ENCODE measurements at regions not wholly inside any gene's neighbourhood (a gene's known extent, or its start where the extent isn't known, plus 50 kb on each side); places are given as distances from the start of the nearest gene placed in this dataset.
"Not testable (repeated sequence)": the region's sequence is repeated elsewhere in the genome, so short reads cannot be mapped to it uniquely, and the experiment has no call there.

DNA sequence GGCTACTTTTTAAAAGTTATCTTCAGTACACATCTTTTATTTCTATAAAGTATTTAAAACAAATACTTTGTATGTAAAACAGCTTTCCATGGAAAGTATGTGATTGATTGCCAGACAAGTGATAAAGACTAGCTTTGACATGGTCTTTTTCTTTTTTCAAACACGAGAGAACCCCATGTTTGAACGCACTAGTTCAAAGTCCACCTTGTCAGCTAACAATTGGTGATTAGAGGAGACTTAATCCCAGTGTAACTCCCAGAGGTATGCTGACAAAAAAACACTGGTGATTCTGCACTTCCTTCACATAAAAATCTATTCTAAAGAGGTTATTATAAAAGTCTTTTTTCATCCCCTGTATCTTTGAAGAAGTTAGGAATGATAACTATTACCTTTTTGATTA lies 438.1 kb downstream of the GJA1 start:
- DNase-seq (ENCODE audit: low read depth): no peak

- no peak for DNase-seq (ENCODE audit: low read depth)
These were observed 441.3 kb downstream of the GJA1 start for GRCh38 chr6:121876721-121877120.

- peak; percentile 32 for DNase-seq (ENCODE audit: low read depth)
These were observed 443.7 kb downstream of the GJA1 start for GRCh38 chr6:121879149-121879548.

DNA sequence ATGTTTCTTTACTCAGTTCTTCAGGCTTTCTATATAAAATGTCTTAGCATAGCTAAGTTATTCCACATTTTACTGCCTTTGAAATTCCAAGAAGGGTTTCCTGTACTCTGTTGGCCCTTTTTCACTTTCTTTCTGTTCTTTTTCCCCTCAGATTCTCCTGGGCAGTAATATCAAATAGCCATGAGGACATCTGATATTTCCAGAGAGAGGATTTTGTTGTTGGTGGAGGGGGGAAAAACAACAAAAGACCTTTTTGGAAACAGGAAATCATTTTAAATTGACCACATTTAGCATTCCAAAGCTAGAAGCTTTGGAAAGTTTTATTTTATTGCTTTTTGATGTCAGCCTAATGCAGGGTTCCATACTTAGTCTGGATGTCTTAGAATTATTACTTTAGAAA lies 445.4 kb downstream of the GJA1 start:
- no peak for DNase-seq (ENCODE audit: low read depth)

- DNase-seq (ENCODE audit: low read depth): peak; percentile 87
These were observed 446.7 kb downstream of the GJA1 start for GRCh38 chr6:121881974-121882667.

GRCh38 chr6:121884091-121884490 lies 448.6 kb downstream of the GJA1 start:
- no peak for DNase-seq (ENCODE audit: low read depth)

- no peak for DNase-seq (ENCODE audit: low read depth)
These were observed 449.2 kb downstream of the GJA1 start for GRCh38 chr6:121884620-121885019.

- DNase-seq (ENCODE audit: low read depth): no peak
These were observed 450.1 kb downstream of the GJA1 start for GRCh38 chr6:121885399-121886152.

DNA sequence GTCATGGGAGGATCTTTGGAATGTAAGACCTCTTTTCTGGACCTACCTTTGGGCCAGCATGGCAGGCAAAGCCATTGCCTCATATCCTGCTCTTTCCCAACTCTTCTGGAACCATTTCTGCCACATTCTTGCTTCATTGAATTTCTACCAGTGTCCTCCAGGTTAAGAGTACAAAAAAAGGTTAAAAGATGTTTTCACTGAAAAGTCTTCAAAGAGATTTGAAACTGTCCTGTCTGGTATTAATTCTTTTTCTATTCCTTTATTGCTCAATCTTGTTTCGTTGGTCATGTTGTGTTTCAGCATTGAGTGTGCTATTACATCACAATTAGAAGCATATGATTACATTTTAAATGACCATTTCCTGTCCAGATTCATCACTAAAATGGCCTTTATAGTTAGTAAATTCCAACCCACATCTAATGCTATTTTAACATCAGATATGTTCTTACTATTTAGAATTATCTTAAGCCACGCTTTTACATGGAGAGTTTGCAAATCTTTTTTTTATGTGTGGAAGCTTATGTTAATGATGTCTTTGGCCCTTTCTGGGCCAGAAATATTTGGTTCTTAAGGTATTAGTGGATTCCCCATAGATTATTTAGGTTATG lies 450.9 kb downstream of the GJA1 start:
- peak; percentile 13 for DNase-seq (ENCODE audit: low read depth)

GRCh38 chr6:121887724-121888123 lies 452.3 kb downstream of the GJA1 start:
- no peak for DNase-seq (ENCODE audit: low read depth)

DNA sequence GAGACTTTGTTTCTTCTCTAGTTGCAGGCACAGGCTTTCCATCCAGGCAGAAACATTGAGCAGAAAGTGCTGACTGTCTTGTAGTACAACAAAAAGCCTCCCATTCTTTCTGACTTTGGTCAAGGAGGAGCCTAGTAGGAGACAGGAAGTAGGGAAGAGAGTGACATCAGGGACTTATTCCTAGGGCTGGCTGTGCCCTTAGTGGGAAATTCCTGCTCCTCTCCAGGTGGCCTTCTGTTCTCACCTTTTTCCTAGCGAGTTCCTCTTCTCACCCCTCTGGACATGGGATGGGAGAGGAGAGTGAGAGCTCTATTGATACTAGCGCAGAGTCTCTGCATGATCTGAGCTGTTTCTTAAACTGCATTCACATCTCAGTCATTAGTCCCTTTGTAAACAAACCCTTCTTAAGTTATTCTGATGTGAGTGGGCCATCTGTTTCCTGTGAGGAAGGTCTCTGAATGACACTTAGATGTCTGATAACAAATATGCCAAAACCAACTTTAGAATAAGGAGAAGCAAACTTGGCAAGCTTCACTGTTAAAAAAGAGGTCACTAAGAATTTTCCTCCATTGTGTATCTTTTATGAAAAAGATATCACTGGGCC lies 455.0 kb downstream of the GJA1 start:
- no peak for DNase-seq (ENCODE audit: low read depth)

- DNase-seq (ENCODE audit: low read depth): not testable (repeated sequence)
These were observed 460.3 kb downstream of the GJA1 start for GRCh38 chr6:121895731-121896130.

DNA sequence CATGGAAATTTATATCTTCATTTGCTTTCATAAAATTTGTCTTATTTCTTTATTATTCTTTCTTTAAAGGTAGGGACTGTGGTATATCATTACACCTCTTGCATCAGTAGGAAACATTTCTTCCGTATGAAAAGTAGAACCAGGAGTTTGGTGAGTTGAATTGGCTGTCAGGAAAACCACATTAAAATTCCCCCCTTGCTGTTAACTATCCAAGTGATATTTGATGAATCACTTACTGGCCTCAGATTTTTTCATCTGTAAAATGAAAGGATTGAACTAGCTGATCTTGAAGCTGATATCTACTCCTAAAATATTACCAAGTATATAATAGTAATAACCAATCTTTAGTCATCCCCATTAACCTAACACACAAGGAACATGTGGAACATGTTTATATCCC lies 460.9 kb downstream of the GJA1 start:
- no peak for DNase-seq (ENCODE audit: low read depth)

DNA sequence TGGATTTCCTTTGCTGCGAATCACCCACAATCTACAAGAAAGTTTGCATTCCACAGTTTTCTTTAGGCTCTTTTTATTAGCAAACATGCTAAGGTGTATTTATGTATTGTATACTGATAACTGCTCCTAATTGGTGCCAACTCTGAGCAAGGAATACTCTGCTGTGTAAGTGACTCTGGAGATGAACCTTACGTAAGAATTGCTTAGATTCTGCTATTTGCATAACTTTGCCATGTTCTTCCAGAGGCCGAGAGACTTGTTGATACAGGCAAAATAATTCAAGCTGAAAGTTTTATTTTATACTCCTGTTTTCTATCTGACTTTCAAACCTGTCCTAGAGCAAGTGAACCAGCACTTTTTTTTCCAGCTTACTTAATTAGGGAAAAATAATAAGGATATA lies 461.3 kb downstream of the GJA1 start:
- DNase-seq (ENCODE audit: low read depth): no peak

DNA sequence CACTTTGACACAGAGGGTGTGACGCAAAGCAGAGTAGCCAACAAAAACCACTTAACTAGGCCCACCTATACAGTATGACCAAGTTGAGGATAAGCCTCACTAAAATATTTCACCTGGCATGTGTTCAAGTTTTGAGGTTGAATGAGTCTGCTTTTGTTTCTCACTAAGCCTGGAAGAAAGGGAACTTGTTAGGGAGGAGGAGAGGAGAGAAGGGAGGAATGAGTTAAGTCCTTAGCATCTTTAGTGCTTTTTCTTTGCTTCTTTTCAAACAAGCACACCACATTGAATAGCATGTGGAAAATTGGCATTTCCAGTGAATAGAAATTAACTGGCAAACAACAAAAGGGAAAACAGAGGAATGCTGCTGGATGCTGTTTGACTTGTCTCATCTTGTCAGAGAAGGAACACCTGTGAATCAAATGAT lies 461.9 kb downstream of the GJA1 start:
- no peak for DNase-seq (ENCODE audit: low read depth)

DNA sequence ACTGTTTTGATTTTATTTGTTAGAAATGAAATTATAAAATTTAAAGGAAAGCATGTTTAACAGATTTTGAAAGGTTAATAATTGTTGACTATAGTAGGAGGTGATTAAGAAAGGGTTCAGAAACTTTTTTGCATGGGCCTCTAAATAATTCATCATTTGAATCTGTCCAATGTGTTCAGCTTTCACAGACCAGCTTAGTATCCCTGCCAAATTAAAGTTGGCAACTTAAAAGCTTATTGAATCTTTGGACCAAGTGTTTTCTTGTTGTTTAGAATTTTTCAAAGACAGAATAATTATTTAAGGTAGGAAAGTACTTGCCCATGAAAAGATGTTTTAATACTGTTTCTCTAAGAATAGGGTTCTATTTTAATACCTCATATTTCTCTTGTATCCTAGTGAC lies 466.0 kb downstream of the GJA1 start:
- no peak for DNase-seq (ENCODE audit: low read depth)

- DNase-seq (ENCODE audit: low read depth): no peak
These were observed 469.1 kb downstream of the GJA1 start for GRCh38 chr6:121904559-121904958.

DNA sequence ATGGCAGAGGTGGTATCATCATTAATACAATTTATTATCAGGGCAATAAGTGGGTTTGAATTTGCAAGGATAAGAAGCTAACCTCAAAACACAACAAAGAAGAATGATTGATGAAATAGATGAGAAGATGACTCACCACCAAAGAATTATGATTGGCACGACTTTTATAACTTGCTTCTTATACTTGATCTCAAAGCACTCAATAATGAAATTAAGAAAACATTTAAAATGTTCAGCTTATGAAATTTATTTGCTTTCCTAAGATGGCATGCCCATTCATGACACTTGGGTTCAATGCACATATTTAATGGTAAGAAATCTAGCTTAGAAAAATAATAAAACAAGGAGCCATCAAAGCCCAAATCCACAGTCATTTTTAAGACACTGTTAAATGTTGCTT lies 477.5 kb downstream of the GJA1 start:
- peak; percentile 26 for DNase-seq (ENCODE audit: low read depth)

DNA sequence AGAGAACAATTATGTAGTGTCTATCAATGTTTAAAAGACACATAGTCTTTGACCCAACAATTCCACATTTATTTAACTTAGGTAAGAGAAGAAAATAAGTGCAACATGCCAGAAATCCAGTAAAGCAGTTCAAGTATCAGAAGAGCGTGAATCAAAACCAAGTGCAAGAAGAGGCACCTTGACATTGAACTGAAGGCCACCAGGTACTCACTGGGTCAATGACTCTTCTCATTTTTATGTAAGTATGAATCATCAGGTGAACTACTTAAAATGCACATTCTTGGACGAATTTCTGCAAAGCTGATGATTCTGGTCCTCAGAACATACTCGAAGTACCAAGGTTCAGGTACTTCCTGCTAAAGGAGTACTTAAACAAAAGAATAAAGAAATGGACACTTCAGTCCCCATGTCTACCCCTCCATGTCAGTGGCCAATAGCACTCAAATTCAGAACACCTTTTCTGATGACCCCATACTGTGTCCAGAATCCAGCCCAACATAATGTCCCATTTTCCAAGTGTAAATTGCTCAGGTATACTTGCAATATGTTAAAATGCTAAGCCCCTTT lies 481.9 kb downstream of the GJA1 start:
- DNase-seq (ENCODE audit: low read depth): no peak

DNA sequence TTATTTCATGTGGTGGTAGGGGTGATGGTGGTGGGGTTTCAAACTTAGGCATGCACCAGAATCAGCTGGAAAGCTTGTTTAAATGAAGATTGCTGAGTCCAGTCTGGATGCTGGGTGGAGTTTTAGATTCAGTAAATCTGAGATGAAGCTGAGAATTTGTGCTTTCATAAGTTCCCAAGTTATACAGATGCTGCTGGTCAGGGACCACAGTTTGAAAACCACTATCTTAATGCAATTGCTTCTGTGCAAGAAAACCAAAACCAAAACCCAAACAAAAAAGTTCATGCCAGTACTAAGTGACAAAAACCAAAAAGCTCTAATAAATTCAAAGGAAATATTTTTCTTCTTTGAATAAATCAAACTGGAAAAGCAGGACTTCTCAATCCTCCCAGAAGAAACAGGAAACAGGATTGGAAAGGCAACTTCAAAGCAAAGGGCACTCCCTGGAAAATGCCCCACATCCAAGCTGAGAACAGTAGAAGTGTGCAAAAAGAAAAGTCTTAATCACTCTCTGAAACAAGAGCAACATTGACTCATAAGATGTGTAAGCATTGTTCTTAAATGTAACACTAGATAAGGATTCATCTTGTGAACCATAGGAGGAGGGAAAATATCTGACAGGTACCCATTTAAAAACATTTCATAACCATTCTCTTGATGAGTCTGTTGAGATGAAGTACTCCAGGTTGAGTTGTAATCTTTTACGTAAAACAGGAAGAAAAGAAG lies 481.5 kb upstream of the HSF2 start:
- DNase-seq (ENCODE audit: low read depth): no peak

DNA sequence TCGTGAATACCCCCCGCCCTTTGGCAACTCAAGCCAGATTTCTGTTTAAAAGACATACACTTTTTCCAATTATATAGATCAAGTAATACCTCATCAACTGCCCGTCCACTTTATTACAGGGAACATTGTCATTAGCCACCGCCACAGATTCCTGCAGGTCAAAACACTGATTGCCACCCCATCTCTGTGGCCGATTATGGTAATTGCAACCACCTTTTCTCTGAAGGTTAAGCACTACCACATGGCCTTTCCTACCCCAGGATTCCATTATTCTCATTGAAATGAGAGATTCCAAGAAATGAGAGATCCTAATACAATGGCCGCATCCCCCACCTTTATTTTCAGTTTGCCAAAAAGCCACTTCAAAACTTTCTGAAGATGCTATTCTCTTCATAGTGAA lies 478.8 kb upstream of the HSF2 start:
- DNase-seq (ENCODE audit: low read depth): no peak

- DNase-seq (ENCODE audit: low read depth): peak; percentile 1
These were observed 474.4 kb upstream of the HSF2 start for GRCh38 chr6:121925024-121925423.
